ENCODE measurements at regions not wholly inside any gene's neighbourhood (a gene's known extent, or its start where the extent isn't known, plus 50 kb on each side); places are given as distances from the start of the nearest gene placed in this dataset.

DNA sequence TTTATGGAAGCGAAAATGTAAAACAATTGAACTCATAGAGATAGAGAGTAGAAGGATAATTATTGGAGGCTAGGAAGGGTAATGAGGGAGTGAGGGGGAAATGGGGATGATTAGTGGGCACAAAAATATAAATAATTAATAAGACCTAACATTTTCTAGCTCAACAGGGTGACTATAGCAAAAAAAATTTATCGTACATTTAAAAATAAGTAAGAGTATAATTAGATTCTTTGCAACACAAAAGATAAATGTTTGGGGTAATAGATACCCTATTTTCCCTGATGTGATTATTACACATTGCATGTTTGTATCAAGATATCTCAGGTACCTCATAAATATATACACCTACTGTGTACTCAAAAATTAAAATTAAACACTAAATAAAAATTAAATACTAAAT is 1070.0 kb downstream of the LRFN5 start:
- in situ Hi-C loops (cut with HindIII; ENCODE audit: low pct_unique_long_range_greater_than_20kb, low sequenced_read_pairs) = no loop called here
- DNase-seq (ENCODE audit: low read depth in 1 of 2, low spot score in 1 of 2) = no peak
- TF ChIP-seq JUND (IDR thresholded peaks at IDR 0.05; ENCODE audit: low read depth) = no peak

DNA sequence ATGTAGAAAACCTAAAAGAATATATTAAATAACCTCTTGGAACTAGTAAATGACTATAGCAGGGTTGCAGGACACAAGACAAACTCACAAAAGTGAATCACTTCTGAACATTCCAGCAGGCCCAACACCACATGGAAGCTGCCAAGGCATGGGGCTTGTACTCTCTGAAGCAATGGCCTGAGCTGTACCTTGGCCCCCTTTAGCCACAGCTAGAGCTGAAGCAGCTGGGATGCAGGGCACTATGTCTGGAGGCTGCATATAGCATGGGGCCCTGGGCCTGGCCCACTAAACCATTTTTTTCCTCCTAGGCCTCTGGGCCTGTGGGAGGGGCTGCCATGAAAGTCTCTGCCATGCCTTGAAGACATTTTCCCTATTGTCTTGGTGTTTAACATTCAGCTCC is 1067.3 kb downstream of the LRFN5 start:
- TF ChIP-seq JUND (IDR thresholded peaks at IDR 0.05; ENCODE audit: low read depth) = no peak
- in situ Hi-C loops (cut with HindIII; ENCODE audit: low pct_unique_long_range_greater_than_20kb, low sequenced_read_pairs) = no loop called here
- no peak for DNase-seq (ENCODE audit: low read depth in 1 of 2, low spot score in 1 of 2)

GRCh38 chr14:42671636-42672035 is 1065.0 kb downstream of the LRFN5 start:
- in situ Hi-C loops (cut with HindIII; ENCODE audit: low pct_unique_long_range_greater_than_20kb, low sequenced_read_pairs) = no loop called here
- DNase-seq (ENCODE audit: low read depth in 1 of 2, low spot score in 1 of 2) = no peak
- no peak for TF ChIP-seq JUND (IDR thresholded peaks at IDR 0.05; ENCODE audit: low read depth)

DNA sequence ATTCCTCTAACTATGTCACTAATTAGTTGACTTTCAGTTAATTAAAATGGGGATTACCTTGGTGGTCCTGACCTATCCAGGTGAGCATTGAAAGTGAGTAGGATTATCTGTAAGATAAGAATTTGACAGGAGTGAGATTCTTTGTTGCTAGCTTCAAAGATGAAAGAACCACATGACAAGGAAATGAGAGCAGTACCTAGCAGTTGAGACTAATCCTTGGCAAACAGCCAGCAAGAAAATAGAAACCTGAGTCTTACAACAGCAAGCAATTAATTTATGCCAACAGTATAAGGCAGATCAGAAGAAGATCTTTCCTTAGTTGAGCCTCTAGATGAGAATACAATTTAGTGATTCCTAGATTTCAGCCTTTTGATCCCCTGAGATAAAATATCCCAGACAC is 1058.4 kb downstream of the LRFN5 start:
- TF ChIP-seq JUND (IDR thresholded peaks at IDR 0.05; ENCODE audit: low read depth) = no peak
- in situ Hi-C loops (cut with HindIII; ENCODE audit: low pct_unique_long_range_greater_than_20kb, low sequenced_read_pairs) = no loop called here
- no peak for DNase-seq (ENCODE audit: low read depth in 1 of 2, low spot score in 1 of 2)

GRCh38 chr14:42664190-42664589 is 1057.5 kb downstream of the LRFN5 start:
- DNase-seq (ENCODE audit: low read depth in 1 of 2, low spot score in 1 of 2) = no peak
- in situ Hi-C loops (cut with HindIII; ENCODE audit: low pct_unique_long_range_greater_than_20kb, low sequenced_read_pairs) = no loop called here

GRCh38 chr14:42654707-42655106 is 1048.0 kb downstream of the LRFN5 start:
- no peak for TF ChIP-seq JUND (IDR thresholded peaks at IDR 0.05; ENCODE audit: low read depth)
- DNase-seq (ENCODE audit: low read depth in 1 of 2, low spot score in 1 of 2) = no peak
- in situ Hi-C loops (cut with HindIII; ENCODE audit: low pct_unique_long_range_greater_than_20kb, low sequenced_read_pairs) = no loop called here

More at GRCh38 chr14:42664190-42664589, 1057.5 kb downstream of the LRFN5 start:
- no peak for TF ChIP-seq JUND (IDR thresholded peaks at IDR 0.05; ENCODE audit: low read depth)

GRCh38 chr14:42642787-42643186 is 1036.1 kb downstream of the LRFN5 start:
- in situ Hi-C loops (cut with HindIII; ENCODE audit: low pct_unique_long_range_greater_than_20kb, low sequenced_read_pairs) = no loop called here
- TF ChIP-seq JUND (IDR thresholded peaks at IDR 0.05; ENCODE audit: low read depth) = no peak
- DNase-seq (ENCODE audit: low read depth in 1 of 2, low spot score in 1 of 2) = no peak

- TF ChIP-seq JUND (IDR thresholded peaks at IDR 0.05; ENCODE audit: low read depth) = no peak
- DNase-seq (ENCODE audit: low read depth in 1 of 2, low spot score in 1 of 2) = no peak
- in situ Hi-C loops (cut with HindIII; ENCODE audit: low pct_unique_long_range_greater_than_20kb, low sequenced_read_pairs) = no loop called here
Observed at GRCh38 chr14:42633504-42634095, 1026.9 kb downstream of the LRFN5 start.

DNA sequence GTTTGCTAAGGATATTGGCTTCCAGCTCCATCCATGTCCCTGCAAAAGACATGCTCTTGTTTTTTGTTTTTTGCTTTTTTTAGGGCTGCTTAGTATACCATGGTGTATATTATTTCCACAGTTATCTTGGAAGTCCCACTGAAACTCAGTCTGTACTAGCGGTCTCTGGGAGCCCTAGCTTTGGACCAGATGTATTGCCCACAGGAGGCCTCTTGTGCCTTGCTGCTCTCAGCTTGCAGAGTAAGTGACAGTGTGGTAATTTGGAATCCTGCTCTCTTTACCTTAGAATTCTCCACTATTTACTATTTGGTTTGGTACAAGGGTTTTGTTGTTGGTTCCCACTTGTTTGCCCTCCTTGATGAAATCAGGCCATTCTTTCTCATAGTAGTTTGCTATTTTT is 1022.9 kb downstream of the LRFN5 start:
- in situ Hi-C loops (cut with HindIII; ENCODE audit: low pct_unique_long_range_greater_than_20kb, low sequenced_read_pairs) = no loop called here

DNA sequence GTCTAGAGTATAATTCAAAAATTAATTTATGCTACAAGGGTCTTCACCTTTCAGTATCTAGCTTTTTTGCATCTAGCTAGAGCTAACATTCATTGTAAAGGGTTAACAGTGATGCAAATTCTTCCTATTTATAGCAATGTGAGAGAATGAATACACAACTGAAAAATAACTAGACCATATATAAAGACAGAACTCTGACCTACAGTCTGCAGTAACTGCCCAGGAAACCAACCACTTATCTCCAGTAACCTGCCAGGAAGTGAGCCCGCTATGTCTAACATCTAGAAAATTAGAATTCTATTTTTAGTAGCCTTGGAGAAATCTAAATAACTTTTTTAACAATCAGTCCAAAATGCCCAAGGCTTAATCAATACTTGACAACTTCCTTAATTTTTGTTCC is 1021.9 kb downstream of the LRFN5 start:
- no peak for TF ChIP-seq JUND (IDR thresholded peaks at IDR 0.05; ENCODE audit: low read depth)
- in situ Hi-C loops (cut with HindIII; ENCODE audit: low pct_unique_long_range_greater_than_20kb, low sequenced_read_pairs) = no loop called here
- no peak for DNase-seq (ENCODE audit: low read depth in 1 of 2, low spot score in 1 of 2)

More for the DNA sequence above, 1022.9 kb downstream of the LRFN5 start:
- DNase-seq (ENCODE audit: low read depth in 1 of 2, low spot score in 1 of 2) = peak in 1 of 2 experiments; percentile 45
- no peak for TF ChIP-seq JUND (IDR thresholded peaks at IDR 0.05; ENCODE audit: low read depth)

DNA sequence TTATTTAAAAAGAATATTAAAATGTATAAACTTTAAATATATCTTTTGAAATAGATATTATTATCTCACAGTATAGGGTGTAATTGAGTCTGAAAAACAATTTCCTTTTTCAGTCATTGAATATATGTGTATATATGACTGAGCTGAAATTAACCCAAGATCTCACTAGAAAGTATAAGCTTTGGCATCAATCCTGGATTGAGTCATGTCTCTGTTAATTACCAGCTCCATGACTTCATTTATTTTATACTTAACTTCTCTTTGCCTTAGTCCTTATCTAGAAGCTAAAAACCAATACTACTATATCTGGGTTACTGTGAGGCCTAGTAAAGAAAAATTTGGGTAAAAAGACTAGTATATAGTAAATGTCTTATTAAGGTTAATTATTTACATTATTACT is 1020.3 kb downstream of the LRFN5 start:
- TF ChIP-seq JUND (IDR thresholded peaks at IDR 0.05; ENCODE audit: low read depth) = no peak
- DNase-seq (ENCODE audit: low read depth in 1 of 2, low spot score in 1 of 2) = no peak
- in situ Hi-C loops (cut with HindIII; ENCODE audit: low pct_unique_long_range_greater_than_20kb, low sequenced_read_pairs) = no loop called here

DNA sequence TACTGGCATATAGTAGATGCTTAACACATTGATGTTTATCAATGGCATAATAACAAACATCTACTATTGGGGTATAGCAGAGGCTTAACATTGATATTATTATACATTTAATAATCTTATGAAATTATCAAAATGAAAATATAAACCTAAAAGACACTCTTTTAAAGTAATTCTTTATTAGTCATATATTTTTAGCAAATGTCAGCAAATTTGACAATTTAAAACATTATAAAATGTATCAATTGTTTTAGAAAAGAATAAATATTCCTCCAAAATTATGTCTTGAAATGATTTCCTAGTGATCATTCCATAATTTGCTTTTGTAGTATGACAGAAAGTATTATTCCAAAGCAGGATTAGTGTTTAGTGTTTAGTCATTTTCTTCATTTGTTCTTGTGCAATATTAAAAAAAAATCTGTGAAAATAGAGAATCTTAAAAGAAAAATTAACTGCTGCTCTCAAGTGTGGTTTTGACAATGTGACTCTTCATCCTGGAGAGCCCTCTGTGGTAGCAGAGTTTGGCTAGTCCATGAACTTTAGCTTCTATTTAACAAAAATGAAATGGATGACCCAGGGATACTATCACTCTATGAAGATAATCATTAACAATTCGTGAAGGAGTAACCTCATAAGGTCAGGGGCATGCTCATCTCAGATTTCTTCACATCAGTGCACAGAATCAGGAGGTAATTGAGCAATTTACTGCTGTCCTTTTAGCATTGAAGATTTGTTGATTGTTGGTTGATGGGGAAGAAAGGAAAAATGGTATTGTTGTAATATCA is 1018.5 kb downstream of the LRFN5 start:
- no peak for DNase-seq (ENCODE audit: low read depth in 1 of 2, low spot score in 1 of 2)
- TF ChIP-seq JUND (IDR thresholded peaks at IDR 0.05; ENCODE audit: low read depth) = no peak
- in situ Hi-C loops (cut with HindIII; ENCODE audit: low pct_unique_long_range_greater_than_20kb, low sequenced_read_pairs) = no loop called here

- TF ChIP-seq JUND (IDR thresholded peaks at IDR 0.05; ENCODE audit: low read depth) = no peak
- in situ Hi-C loops (cut with HindIII; ENCODE audit: low pct_unique_long_range_greater_than_20kb, low sequenced_read_pairs) = no loop called here
- no peak for DNase-seq (ENCODE audit: low read depth in 1 of 2, low spot score in 1 of 2)
Observed at GRCh38 chr14:42617005-42617404, 1010.3 kb downstream of the LRFN5 start.
